Activated T-cell treated with anti-CD3 and anti-CD28 coated beads for 1 hour (primary cell): ENCODE measurements at regions not wholly inside any gene's neighbourhood (a gene's known extent, or its start where the extent isn't known, plus 50 kb on each side); places are given as distances from the start of the nearest gene placed in this dataset.

ENCODE experiments used
- DNase-seq: peaks from one replicate; pipeline ENCODE4 v3.0.0-alpha.2; 2020; ENCODE audit warnings: low read depth

GRCh38 chr9:118418887-118419565, 714.8 kb downstream of the TLR4 start:
- DNase-seq = no peak

GRCh38 chr9:118419676-118420075, 715.5 kb downstream of the TLR4 start:
- DNase-seq = no peak

GRCh38 chr9:118422508-118422907, 718.3 kb downstream of the TLR4 start:
- no peak for DNase-seq

GRCh38 chr9:118423021-118423420, 718.8 kb downstream of the TLR4 start:
- no peak for DNase-seq

GRCh38 chr9:118423721-118424120, 719.5 kb downstream of the TLR4 start:
- no peak for DNase-seq

- DNase-seq = no peak
Observed at GRCh38 chr9:118426772-118427171, 722.6 kb downstream of the TLR4 start.

GRCh38 chr9:118438810-118439209, 734.6 kb downstream of the TLR4 start:
- no peak for DNase-seq

- DNase-seq = no peak
Observed at GRCh38 chr9:118439441-118439840, 735.2 kb downstream of the TLR4 start.

- no peak for DNase-seq
Observed at GRCh38 chr9:118444403-118444802, 740.2 kb downstream of the TLR4 start.

GRCh38 chr9:118446943-118447639, 742.9 kb downstream of the TLR4 start:
- DNase-seq = no peak

- no peak for DNase-seq
Observed at GRCh38 chr9:118449554-118449953, 745.4 kb downstream of the TLR4 start.

- no peak for DNase-seq
Observed at GRCh38 chr9:118455259-118455658, 751.1 kb downstream of the TLR4 start.

GRCh38 chr9:118455788-118456187, 751.6 kb downstream of the TLR4 start:
- DNase-seq = no peak

GRCh38 chr9:118457171-118458000, 753.2 kb downstream of the TLR4 start:
- DNase-seq = no peak

GRCh38 chr9:118459913-118460312, 755.7 kb downstream of the TLR4 start:
- DNase-seq = no peak

GRCh38 chr9:118463419-118463818, 759.2 kb downstream of the TLR4 start:
- no peak for DNase-seq

GRCh38 chr9:118473521-118473920, 769.3 kb downstream of the TLR4 start:
- DNase-seq = no peak

GRCh38 chr9:118478752-118479151, 774.5 kb downstream of the TLR4 start:
- DNase-seq = no peak

- no peak for DNase-seq
Observed at GRCh38 chr9:118482306-118482705, 778.1 kb downstream of the TLR4 start.

GRCh38 chr9:118483677-118484076, 779.5 kb downstream of the TLR4 start:
- no peak for DNase-seq

GRCh38 chr9:118503236-118503635, 799.0 kb downstream of the TLR4 start:
- DNase-seq = no peak

- no peak for DNase-seq
Observed at GRCh38 chr9:118510711-118511110, 806.5 kb downstream of the TLR4 start.

GRCh38 chr9:118515947-118516346, 811.7 kb downstream of the TLR4 start:
- DNase-seq = no peak
